ENCODE measurements at regions not wholly inside any gene's neighbourhood (a gene's known extent, or its start where the extent isn't known, plus 50 kb on each side); places are given as distances from the start of the nearest gene placed in this dataset.

DNA sequence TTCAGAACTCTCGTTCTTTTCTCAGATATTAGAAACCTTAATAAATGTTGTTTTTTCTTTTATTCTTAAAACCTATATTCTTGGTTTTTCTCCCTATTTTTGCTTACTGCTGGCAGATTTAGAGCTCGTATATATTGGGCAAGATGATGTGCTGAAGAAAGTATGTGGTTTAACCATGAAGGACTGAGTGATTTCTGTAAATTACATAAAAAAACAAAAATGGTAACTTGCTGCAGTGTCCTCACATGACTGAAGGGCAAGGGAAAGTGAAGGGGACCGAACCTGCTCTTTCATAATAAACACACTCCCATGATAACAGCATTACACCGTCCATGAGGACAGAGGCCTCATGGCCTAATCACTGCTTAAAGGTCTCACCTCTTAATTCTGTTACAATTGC lies 393.8 kb upstream of the ZNF608 start:
- no peak for DNase-seq (ENCODE audit: low read depth in 1 of 2, low spot score in 1 of 2)
- TF ChIP-seq JUND (IDR thresholded peaks at IDR 0.05; ENCODE audit: low read depth) = no peak
- in situ Hi-C loops (cut with HindIII; ENCODE audit: low pct_unique_long_range_greater_than_20kb, low sequenced_read_pairs) = no loop called here

DNA sequence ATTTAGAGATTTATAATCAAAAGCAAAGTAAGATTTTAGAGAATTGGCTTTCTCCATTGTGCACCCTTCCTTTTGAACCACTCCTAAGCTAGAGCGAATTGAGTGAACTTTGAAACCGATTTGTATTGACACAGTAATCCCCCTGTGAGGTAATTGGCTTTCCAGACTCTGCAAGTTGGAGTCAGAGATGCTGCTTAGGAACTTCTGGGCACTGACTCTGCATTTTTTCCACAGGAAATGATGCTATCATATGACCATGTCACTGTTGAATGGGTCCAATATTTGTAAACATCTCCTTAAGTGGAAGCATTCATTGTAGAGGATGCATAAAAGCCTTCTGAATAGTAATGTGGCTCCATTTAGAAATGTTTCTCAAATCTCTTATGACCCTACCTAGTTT lies 394.4 kb upstream of the ZNF608 start:
- in situ Hi-C loops (cut with HindIII; ENCODE audit: low pct_unique_long_range_greater_than_20kb, low sequenced_read_pairs) = no loop called here
- no peak for TF ChIP-seq JUND (IDR thresholded peaks at IDR 0.05; ENCODE audit: low read depth)
- DNase-seq (ENCODE audit: low read depth in 1 of 2, low spot score in 1 of 2) = no peak

DNA sequence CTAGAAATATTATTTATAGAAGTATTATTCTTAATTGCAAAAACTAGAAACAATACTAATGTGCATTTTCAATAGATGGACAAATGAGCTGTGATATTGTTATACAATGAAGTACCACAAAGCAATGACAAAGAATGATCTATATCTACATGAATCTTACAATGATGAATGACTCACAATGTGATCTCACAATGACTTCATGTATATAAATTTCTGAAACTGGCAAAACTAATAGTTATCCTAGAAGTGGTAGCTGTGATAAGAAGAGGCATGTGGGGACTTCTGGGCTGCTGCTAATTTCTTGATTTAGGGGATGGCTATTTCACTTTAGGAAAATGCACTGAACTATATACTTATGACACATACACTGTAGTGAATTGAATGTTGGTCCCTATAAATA lies 396.0 kb upstream of the ZNF608 start:
- no peak for TF ChIP-seq JUND (IDR thresholded peaks at IDR 0.05; ENCODE audit: low read depth)
- DNase-seq (ENCODE audit: low read depth in 1 of 2, low spot score in 1 of 2) = no peak
- in situ Hi-C loops (cut with HindIII; ENCODE audit: low pct_unique_long_range_greater_than_20kb, low sequenced_read_pairs) = no loop called here

DNA sequence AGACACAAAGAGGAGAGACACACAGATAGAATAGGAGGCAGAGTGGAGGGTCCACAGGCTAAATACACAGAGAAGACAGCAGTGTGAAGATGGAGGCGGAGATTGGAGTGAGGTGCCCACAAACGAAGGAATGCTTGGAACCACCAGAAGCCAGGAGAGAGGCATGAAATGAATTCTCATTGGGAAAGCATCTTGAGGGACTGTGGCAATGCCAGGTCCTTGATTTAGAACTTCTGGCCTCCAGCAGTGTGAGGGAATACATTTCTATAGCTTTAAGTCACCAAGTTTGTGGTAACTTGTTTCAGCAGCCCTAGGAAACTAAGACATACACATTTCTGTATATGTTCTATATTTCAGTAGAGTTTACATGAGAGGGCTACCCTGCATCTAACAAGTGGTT lies 396.6 kb upstream of the ZNF608 start:
- in situ Hi-C loops (cut with HindIII; ENCODE audit: low pct_unique_long_range_greater_than_20kb, low sequenced_read_pairs) = no loop called here
- TF ChIP-seq JUND (IDR thresholded peaks at IDR 0.05; ENCODE audit: low read depth) = no peak
- DNase-seq (ENCODE audit: low read depth in 1 of 2, low spot score in 1 of 2) = no peak

DNA sequence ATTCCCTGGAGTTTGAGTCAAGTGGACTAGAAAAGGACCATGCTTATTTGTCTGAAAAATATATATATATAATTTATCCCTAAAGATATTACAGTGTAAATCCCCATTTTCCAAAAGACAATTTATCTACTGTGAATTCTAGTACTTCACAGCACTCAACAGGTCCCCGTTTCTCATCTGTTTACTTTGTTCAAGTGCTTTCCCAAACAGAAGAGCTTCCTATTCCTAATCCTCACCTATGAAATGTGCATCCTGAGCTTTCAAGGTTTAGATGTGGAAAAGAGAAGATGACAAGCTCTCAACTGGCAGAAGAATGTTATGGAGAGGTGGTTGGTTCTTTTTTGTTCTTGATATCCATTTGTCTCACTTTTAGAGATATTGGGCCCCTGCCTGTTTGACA lies 401.6 kb upstream of the ZNF608 start:
- in situ Hi-C loops (cut with HindIII; ENCODE audit: low pct_unique_long_range_greater_than_20kb, low sequenced_read_pairs) = no loop called here
- no peak for TF ChIP-seq JUND (IDR thresholded peaks at IDR 0.05; ENCODE audit: low read depth)
- DNase-seq (ENCODE audit: low read depth in 1 of 2, low spot score in 1 of 2) = no peak

DNA sequence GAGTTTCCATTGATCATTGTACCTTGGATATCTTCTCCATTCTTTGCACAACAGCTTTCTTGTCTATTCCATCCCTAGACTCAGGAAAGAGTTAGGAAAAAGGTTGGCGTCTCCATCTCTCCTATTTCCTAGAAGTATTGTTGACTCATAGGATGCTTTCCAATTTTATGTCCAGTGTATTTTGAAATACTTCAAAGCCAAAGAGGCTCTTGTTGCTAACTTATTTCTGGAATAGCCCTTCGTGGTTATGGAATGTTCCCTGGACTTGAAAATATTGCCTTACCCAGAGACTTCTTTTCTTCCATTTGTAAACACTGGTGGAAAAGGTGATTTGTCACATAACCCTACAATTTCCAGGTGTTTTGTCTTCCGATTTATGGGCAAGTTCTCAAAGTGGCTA lies 402.3 kb upstream of the ZNF608 start:
- TF ChIP-seq JUND (IDR thresholded peaks at IDR 0.05; ENCODE audit: low read depth) = no peak
- DNase-seq (ENCODE audit: low read depth in 1 of 2, low spot score in 1 of 2) = no peak
- in situ Hi-C loops (cut with HindIII; ENCODE audit: low pct_unique_long_range_greater_than_20kb, low sequenced_read_pairs) = no loop called here

DNA sequence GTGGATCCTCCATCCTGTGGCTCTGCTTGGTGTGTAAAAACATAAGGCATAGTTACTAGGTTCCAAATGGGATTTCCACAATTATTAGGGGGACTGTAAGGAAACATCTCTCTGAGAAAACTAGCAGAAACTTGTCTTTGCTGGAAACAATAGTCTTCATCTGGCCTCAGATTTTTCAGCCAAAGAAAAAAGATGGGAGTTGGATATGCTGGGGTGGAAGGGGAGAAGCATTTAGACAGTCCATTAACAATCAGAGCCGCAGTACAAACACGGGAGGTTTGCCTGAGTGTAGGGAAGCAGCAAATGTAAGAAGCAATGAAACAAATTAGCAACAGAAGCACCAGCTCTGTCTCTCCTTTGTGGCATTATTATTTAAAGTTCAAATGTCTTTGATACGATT lies 402.7 kb upstream of the ZNF608 start:
- TF ChIP-seq JUND (IDR thresholded peaks at IDR 0.05; ENCODE audit: low read depth) = no peak
- no peak for DNase-seq (ENCODE audit: low read depth in 1 of 2, low spot score in 1 of 2)
- in situ Hi-C loops (cut with HindIII; ENCODE audit: low pct_unique_long_range_greater_than_20kb, low sequenced_read_pairs) = no loop called here

DNA sequence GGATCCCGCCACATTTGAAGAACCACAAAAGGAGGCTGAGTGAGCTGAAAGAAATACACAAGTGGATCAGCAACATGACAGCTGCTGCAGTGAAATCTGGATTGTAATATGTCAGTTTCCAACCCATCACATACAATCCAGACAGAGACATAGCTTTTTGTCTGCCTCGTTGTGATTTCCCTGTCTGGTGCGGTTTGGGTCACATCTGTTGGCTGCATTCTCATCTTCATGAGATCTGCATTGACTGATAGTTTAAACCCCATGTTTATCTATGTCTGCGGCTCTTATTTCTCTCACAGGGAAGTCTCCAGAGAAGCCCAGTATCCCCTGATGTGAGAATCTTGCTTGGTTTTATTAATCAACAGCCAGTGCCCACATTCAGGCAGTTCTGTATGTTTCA lies 403.1 kb upstream of the ZNF608 start:
- DNase-seq (ENCODE audit: low read depth in 1 of 2, low spot score in 1 of 2) = no peak
- in situ Hi-C loops (cut with HindIII; ENCODE audit: low pct_unique_long_range_greater_than_20kb, low sequenced_read_pairs) = no loop called here
- no peak for TF ChIP-seq JUND (IDR thresholded peaks at IDR 0.05; ENCODE audit: low read depth)

DNA sequence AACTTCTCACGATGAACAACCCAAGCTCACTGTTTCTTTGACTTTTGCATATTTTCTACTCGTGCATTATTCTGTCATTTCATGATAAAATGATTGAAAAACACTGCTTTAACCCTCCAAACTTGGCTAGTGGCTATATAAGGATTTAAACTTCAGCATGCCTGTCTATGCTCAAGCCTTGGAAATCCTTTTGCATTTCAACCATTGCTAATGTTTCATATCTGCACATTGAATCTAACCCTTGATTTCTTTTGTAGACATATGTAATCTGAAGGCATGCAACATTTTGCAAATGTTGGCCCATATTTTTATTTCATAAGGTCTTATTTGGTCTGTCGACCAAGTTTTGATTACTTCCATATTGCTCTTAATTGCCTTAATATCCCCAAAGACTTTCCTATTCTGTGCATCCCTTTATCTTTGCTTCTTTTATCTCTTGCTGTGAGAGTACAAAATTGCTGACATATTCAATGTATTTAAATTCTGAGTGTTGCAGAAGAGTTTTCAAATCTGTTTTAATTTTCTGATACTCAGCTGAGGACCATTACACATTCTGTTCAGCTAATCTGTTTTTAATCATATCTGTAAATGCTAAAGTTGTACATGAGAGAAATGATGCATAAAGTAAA lies 403.7 kb upstream of the ZNF608 start:
- DNase-seq (ENCODE audit: low read depth in 1 of 2, low spot score in 1 of 2) = no peak
- in situ Hi-C loops (cut with HindIII; ENCODE audit: low pct_unique_long_range_greater_than_20kb, low sequenced_read_pairs) = no loop called here
- no peak for TF ChIP-seq JUND (IDR thresholded peaks at IDR 0.05; ENCODE audit: low read depth)

DNA sequence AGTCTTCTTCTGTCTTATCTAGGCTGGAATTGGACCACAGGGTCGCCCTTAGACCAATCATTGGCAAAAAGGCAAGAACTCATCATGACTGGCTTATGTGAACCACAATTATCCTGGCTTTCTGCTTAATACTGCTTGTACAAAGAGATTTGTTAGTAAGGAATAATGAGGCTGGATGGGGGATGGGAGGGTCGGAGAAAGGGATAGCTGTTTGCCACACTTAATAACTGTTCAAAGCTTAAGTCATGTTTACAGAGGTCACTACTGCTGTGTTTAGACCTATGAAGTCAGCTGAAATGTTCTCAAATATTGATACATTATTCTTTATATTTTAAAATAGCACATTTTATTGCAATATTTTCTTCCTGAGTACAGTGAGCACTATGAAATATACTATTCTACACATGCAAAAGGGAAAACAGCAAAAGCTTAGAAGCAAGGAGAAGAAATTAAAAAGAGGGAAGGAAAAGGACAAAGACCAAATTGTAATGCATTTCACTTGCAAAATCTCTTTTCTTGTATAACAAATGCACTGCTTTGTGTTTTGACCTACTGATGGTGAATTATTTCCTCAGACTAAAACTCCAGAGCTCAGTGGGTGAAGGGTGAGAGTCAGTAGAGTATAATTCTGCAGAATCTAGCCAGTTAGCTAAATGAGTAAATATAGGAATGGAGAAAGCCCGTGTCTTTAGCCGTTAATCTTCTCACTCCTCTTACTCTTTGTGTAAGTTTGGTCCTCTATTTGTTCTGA lies 404.9 kb upstream of the ZNF608 start:
- in situ Hi-C loops (cut with HindIII; ENCODE audit: low pct_unique_long_range_greater_than_20kb, low sequenced_read_pairs) = no loop called here
- DNase-seq (ENCODE audit: low read depth in 1 of 2, low spot score in 1 of 2) = no peak
- no peak for TF ChIP-seq JUND (IDR thresholded peaks at IDR 0.05; ENCODE audit: low read depth)

DNA sequence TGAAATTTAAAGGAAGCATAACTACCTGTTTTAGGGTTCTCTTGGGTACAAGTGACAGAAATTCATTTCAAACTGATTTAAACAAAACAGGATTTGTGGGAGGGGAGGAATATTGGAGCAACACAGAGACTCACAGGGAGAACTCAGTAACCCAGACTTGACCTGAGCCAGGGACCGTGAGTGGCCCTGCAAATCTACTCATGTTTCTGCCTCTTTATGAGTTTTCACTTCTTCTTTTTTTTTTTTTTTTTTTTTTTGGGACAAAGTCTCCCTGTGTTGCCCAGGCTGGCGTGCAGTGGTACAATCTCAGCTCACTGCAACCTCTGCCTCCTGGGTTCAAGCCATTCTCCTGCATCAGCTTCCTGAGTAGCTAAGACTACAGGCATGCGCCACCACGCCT lies 405.6 kb upstream of the ZNF608 start:
- in situ Hi-C loops (cut with HindIII; ENCODE audit: low pct_unique_long_range_greater_than_20kb, low sequenced_read_pairs) = no loop called here
- DNase-seq (ENCODE audit: low read depth in 1 of 2, low spot score in 1 of 2) = no peak
- TF ChIP-seq JUND (IDR thresholded peaks at IDR 0.05; ENCODE audit: low read depth) = no peak

DNA sequence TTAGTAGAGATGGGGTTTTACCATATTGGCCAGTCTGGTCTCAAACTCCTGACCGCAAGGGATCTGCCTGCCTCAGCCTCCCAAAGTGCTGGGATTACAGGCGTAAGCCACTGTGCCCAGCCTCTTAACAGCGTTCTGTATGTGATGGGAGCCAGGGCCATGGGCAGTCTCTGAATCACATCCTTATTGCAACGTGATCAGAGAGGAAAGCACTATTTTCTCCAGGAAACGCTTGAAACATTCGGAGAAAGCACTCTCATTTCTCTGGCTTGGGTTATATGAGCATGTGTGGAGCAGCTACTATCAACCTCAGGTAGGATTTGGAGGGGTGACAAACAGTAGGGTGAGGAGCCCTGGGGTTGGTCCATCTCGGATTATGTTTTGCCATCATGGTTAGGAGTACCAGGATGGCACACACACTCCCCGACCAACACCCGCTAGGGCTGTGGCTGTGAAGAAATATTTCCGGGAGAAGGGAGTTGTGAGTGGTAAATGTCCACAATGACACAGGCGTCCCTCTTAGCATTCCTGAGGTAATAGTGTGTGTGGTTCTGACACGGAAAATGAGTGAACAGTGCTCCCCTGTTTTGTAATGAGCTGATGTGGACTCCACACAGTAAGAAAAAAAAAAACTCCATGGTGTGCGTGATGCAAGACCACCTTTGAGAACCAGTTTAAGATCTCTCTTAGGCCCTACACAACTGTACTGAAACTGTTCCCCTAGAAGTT lies 406.2 kb upstream of the ZNF608 start:
- no peak for TF ChIP-seq JUND (IDR thresholded peaks at IDR 0.05; ENCODE audit: low read depth)
- in situ Hi-C loops (cut with HindIII; ENCODE audit: low pct_unique_long_range_greater_than_20kb, low sequenced_read_pairs) = no loop called here
- DNase-seq (ENCODE audit: low read depth in 1 of 2, low spot score in 1 of 2) = no peak

DNA sequence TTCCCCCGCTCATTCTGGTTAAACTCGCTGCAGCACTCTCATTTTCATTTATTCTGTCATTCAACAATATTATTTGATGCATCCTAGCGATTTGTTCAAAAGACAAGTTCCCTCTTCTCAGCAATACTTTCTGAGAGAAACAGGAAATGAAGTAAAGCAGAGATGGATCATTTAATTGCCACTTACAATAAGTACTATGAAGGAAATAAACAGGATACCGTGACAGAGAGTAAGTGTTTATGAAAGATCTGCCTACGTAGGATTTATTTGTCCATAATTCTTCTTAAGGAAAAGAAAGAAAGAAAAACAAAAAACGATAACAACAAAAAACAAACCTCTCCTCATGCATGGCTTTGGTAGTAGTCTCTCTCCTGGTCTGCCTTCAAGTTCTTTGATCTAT lies 406.8 kb upstream of the ZNF608 start:
- in situ Hi-C loops (cut with HindIII; ENCODE audit: low pct_unique_long_range_greater_than_20kb, low sequenced_read_pairs) = no loop called here
- DNase-seq (ENCODE audit: low read depth in 1 of 2, low spot score in 1 of 2) = no peak
- no peak for TF ChIP-seq JUND (IDR thresholded peaks at IDR 0.05; ENCODE audit: low read depth)
